IgD-negative memory B cell (primary cell): ENCODE measurements at regions not wholly inside any gene's neighbourhood (a gene's known extent, or its start where the extent isn't known, plus 50 kb on each side); places are given as distances from the start of the nearest gene placed in this dataset.
A peak's percentile ranks its signal among the peaks of the same experiment; 100 is the strongest.
"Not testable (repeated sequence)": the region's sequence is repeated elsewhere in the genome, so short reads cannot be mapped to it uniquely, and the experiment has no call there.

Experiments
- H3K27ac Mint-ChIP-seq, 3 donors: one replicate each; pipeline ENCODE4 v1.8.0; 2020 to 2022; ENCODE audit warnings: mild to moderate bottlenecking in 3 of 3, mixed read lengths in 3 of 3, moderate library complexity in 1 of 3
- H3K27me3 Mint-ChIP-seq: one replicate; pipeline ENCODE4 v1.8.0; 2021; ENCODE audit warnings: mixed read lengths
- H3K36me3 Mint-ChIP-seq: one replicate; pipeline ENCODE4 v1.8.0; 2020; ENCODE audit warnings: mild to moderate bottlenecking, mixed read lengths
- H3K4me1 Mint-ChIP-seq, 3 donors: one replicate each; pipeline ENCODE4 v1.8.0; 2020 to 2022; ENCODE audit warnings: mixed read lengths in 3 of 3, mild to moderate bottlenecking in 1 of 3
- H3K4me3 Mint-ChIP-seq, 4 donors: one replicate each; pipeline ENCODE4 v1.8.0; 2020 to 2022; ENCODE audit warnings: mild to moderate bottlenecking in 4 of 4, mixed read lengths in 4 of 4, moderate library complexity in 3 of 4
- H3K9me3 Mint-ChIP-seq, 3 donors: one replicate each; pipeline ENCODE4 v1.8.0; 2020 to 2021; ENCODE audit warnings: mixed read lengths in 3 of 3, mild to moderate bottlenecking in 1 of 3

- Mint-ChIP-seq H3K9me3 (peaks cover 0 to 1% (median 0%) of the 10 kb centered on the region in 3 donors), H3K27me3 (no peaks in the 10 kb centered on the region), H3K4me1 (no peaks in the 10 kb centered on the region), H3K36me3 (no peaks in the 10 kb centered on the region), H3K27ac (no peak overlapping the region), H3K4me3 (no peak overlapping the region)
These were observed 142.0 kb downstream of the PLS3 start for GRCh38 chrX:115702982-115703381.

- H3K36me3 Mint-ChIP-seq = no peaks in the 10 kb centered on the region
- no peak overlapping the region for H3K27ac Mint-ChIP-seq
- no peak overlapping the region for H3K4me3 Mint-ChIP-seq
- H3K9me3 Mint-ChIP-seq = peaks cover 0 to 1% (median 0%) of the 10 kb centered on the region in 3 donors
- H3K4me1 Mint-ChIP-seq = no peaks in the 10 kb centered on the region
- H3K27me3 Mint-ChIP-seq = no peaks in the 10 kb centered on the region
These were observed 148.1 kb downstream of the PLS3 start for GRCh38 chrX:115709039-115709438.

GRCh38 chrX:115712484-115712883 is 151.5 kb downstream of the PLS3 start:
- peaks cover 2% of the 10 kb centered on the region for H3K27me3 Mint-ChIP-seq
- H3K27ac Mint-ChIP-seq = peak overlapping the region in 1 of 3 donors; percentile 1
- no peaks in the 10 kb centered on the region for H3K36me3 Mint-ChIP-seq
- no peak overlapping the region for H3K4me3 Mint-ChIP-seq
- no peaks in the 10 kb centered on the region for H3K9me3 Mint-ChIP-seq
- H3K4me1 Mint-ChIP-seq = no peaks in the 10 kb centered on the region

DNA sequence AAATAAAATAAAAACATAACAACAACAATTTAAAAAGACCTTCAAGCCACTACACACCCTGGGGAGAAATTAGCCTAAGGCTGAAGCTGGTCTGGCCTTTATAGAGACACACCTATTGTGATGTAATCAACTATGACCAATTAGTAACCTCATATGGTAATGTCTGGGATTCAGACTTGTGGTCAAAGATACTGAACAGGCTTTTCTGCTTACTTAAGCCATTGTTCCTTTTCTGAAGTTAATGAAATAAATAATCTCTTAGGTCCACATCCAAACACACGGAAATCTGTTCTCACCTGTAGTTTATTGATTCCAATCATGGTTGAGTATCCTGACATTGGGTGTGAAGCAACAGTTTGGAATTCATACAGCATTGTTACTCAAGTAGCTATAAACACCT is 152.5 kb downstream of the PLS3 start:
- Mint-ChIP-seq H3K4me3 (no peak overlapping the region), H3K9me3 (no peaks in the 10 kb centered on the region), H3K27me3 (peaks cover 2% of the 10 kb centered on the region), H3K4me1 (no peaks in the 10 kb centered on the region), H3K27ac (no peak overlapping the region), H3K36me3 (no peaks in the 10 kb centered on the region)

DNA sequence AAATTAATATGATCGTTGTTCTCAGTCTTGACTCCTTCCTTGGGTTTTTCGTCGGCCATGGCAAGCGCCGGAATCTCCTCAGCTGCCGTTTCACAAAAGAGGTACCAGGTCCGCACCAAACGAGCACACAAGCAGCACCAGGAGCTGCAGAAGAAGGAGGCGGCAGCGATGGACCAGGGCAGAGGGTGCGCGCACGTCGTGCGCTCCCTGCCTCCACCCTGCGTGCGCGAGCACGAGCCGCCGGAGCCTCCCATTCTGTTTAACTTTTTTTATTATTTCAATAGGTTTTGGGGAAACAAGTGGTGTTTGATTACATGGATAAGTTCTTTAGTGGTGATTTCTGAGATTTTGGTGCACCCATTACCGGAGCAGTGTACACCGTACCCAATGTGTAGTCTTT is 158.2 kb downstream of the PLS3 start:
- Mint-ChIP-seq H3K4me1 (no peaks in the 10 kb centered on the region), H3K4me3 (no peak overlapping the region), H3K27ac (peak overlapping the region in 1 of 3 donors; percentile 18), H3K36me3 (no peaks in the 10 kb centered on the region), H3K27me3 (peaks cover 7% of the 10 kb centered on the region), H3K9me3 (no peaks in the 10 kb centered on the region)

DNA sequence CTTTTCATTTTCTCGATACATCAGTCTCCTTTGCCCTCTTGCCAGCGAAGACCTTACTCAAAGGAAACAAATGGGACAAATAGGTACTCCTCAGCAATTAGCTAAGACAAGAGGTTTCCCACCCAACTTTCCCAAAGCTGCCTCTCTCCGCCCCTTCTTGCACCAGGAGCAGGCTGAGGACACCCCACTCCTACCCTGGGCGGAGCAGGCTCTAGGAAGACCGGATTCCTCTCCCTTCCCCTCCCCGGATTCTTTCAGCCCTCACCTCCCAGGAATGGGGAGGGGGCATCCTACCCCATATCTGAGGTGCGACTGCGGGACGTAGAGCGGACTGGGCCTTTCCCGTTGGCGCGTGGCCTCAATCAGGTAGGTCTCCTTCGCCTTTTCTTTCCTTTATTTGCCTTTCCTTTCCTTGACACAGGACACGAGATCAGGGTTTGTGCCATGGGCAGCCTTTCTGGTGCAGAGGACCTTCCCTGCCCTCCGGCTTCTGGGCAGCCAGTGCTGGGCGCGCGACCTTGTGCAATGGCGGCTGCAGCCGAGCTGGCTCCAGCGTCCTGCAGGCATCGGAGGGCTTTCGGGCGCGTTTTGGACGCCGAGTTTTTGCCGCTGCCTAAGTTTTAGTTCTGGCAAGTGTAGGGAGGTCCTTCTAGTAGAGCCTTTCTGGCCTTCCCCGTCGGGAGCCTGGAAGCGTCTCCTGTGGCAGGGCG is 161.9 kb downstream of the PLS3 start:
- not testable (repeated sequence) for H3K9me3 Mint-ChIP-seq, H3K4me3 Mint-ChIP-seq, H3K27ac Mint-ChIP-seq, H3K36me3 Mint-ChIP-seq, H3K4me1 Mint-ChIP-seq, H3K27me3 Mint-ChIP-seq

DNA sequence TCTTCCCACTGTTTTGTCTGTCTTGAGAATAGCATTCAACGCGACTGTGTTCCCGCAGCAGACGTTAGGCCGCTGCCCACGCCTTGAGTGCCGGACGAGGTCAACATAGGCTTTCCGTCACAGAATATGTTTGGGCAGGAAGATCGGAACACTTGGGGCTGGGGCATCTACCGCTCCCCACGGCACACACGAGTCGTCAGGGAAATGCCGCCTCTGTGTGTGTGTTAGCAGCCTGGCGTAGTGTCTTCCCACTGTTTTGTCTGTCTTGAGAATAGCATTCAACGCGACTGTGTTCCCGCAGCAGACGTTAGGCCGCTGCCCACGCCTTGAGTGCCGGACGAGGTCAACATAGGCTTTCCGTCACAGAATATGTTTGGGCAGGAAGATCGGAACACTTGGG is 164.4 kb downstream of the PLS3 start:
- not testable (repeated sequence) for H3K4me3 Mint-ChIP-seq, H3K4me1 Mint-ChIP-seq, H3K27ac Mint-ChIP-seq, H3K27me3 Mint-ChIP-seq, H3K36me3 Mint-ChIP-seq, H3K9me3 Mint-ChIP-seq

- not testable (repeated sequence) for H3K4me1 Mint-ChIP-seq, H3K27me3 Mint-ChIP-seq, H3K9me3 Mint-ChIP-seq, H3K36me3 Mint-ChIP-seq, H3K27ac Mint-ChIP-seq, H3K4me3 Mint-ChIP-seq
These were observed 167.1 kb downstream of the PLS3 start for GRCh38 chrX:115727792-115728732.

- not testable (repeated sequence) for H3K27ac Mint-ChIP-seq, H3K27me3 Mint-ChIP-seq, H3K36me3 Mint-ChIP-seq, H3K4me3 Mint-ChIP-seq, H3K9me3 Mint-ChIP-seq, H3K4me1 Mint-ChIP-seq
These were observed 171.6 kb downstream of the PLS3 start for GRCh38 chrX:115732530-115732929.

GRCh38 chrX:115735269-115735668 is 174.3 kb downstream of the PLS3 start:
- not testable (repeated sequence) for H3K4me3 Mint-ChIP-seq, H3K36me3 Mint-ChIP-seq, H3K27me3 Mint-ChIP-seq, H3K9me3 Mint-ChIP-seq, H3K4me1 Mint-ChIP-seq, H3K27ac Mint-ChIP-seq
